Endothelial cell (in vitro differentiated cells): ENCODE measurements at regions not wholly inside any gene's neighbourhood (a gene's known extent, or its start where the extent isn't known, plus 50 kb on each side); places are given as distances from the start of the nearest gene placed in this dataset.

Experiments
- DNase-seq: peaks from one replicate; pipeline ENCODE4 v3.0.0; 2021; ENCODE audit warnings: low spot score
- H3K27ac Mint-ChIP-seq: one replicate; pipeline ENCODE4 v1.8.0; 2021; ENCODE audit warnings: mixed read lengths, inconsistent platforms; ENCODE audit not compliant: unreplicated experiment
- H3K27me3 Mint-ChIP-seq: one replicate; pipeline ENCODE4 v1.8.0; 2021; ENCODE audit warnings: mild to moderate bottlenecking, moderate library complexity, mixed read lengths, inconsistent platforms; ENCODE audit not compliant: unreplicated experiment
- H3K36me3 Mint-ChIP-seq: one replicate; pipeline ENCODE4 v1.8.0; 2021; ENCODE audit warnings: mild to moderate bottlenecking, low read depth, mixed read lengths, inconsistent platforms; ENCODE audit not compliant: unreplicated experiment
- H3K4me1 Mint-ChIP-seq: one replicate; pipeline ENCODE4 v1.8.0; 2021; ENCODE audit warnings: mild to moderate bottlenecking, mixed read lengths, inconsistent platforms; ENCODE audit not compliant: unreplicated experiment
- H3K4me3 Mint-ChIP-seq: one replicate; pipeline ENCODE4 v1.8.0; 2021; ENCODE audit warnings: mild to moderate bottlenecking, mixed read lengths, inconsistent platforms; ENCODE audit not compliant: unreplicated experiment
- H3K9me3 Mint-ChIP-seq: one replicate; pipeline ENCODE4 v1.8.0; 2021; ENCODE audit warnings: mixed read lengths, inconsistent platforms; ENCODE audit not compliant: unreplicated experiment
- CTCF ChIP-seq: fragments of 200-600 bp; sonication (generic); IDR thresholded peaks from one replicate; pipeline ENCODE4 v1.5.0; 2021; ENCODE audit warnings: antibody characterized with exemption; ENCODE audit not compliant: unreplicated experiment

GRCh38 chr1:198086051-198086745 is 70.6 kb upstream of the NEK7 start:
- Mint-ChIP-seq H3K27me3 (no peaks in the 10 kb centered on the region), H3K9me3 (no peaks in the 10 kb centered on the region), H3K4me1 (peaks cover 2% of the 10 kb centered on the region), H3K36me3 (no peaks in the 10 kb centered on the region), H3K4me3 (no peak overlapping the region), H3K27ac (no peak overlapping the region)
- no peak for DNase-seq
- no peak for TF ChIP-seq CTCF

GRCh38 chr1:198087831-198088230 is 69.0 kb upstream of the NEK7 start:
- no peak overlapping the region for H3K27ac Mint-ChIP-seq
- peaks cover 2% of the 10 kb centered on the region for H3K4me1 Mint-ChIP-seq
- H3K9me3 Mint-ChIP-seq, result no peaks in the 10 kb centered on the region
- no peak overlapping the region for H3K4me3 Mint-ChIP-seq
- H3K36me3 Mint-ChIP-seq, result no peaks in the 10 kb centered on the region
- DNase-seq, result no peak
- no peak for TF ChIP-seq CTCF
- no peaks in the 10 kb centered on the region for H3K27me3 Mint-ChIP-seq

- H3K4me3 Mint-ChIP-seq, result no peak overlapping the region
- no peaks in the 10 kb centered on the region for H3K9me3 Mint-ChIP-seq
- no peak overlapping the region for H3K27ac Mint-ChIP-seq
- H3K36me3 Mint-ChIP-seq, result no peaks in the 10 kb centered on the region
- H3K4me1 Mint-ChIP-seq, result peaks cover 2% of the 10 kb centered on the region
- peak; percentile 76 for TF ChIP-seq CTCF
- no peaks in the 10 kb centered on the region for H3K27me3 Mint-ChIP-seq
- DNase-seq, result no peak
Observed at GRCh38 chr1:198088360-198089071, 68.3 kb upstream of the NEK7 start.

DNA sequence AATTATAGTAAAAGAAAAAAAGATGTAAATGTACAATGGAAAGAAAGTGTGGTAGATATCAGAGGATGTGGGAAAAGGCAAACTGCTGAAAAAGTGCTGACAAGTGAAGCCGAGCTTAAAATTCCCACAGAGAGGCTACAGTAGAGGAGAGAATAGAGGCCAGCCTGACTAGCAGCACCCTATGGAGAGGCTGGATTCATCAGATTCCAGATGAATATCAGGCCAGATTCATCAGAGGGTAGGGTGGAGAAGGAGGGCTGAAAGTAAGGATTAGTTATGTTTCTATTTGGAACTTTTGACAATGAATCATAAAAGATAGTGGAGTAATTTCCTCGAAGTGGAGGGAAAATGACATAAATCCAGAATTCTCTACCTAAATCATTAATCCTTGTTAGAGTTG is 60.4 kb upstream of the NEK7 start:
- no peaks in the 10 kb centered on the region for H3K36me3 Mint-ChIP-seq
- DNase-seq, result no peak
- H3K27ac Mint-ChIP-seq, result no peak overlapping the region
- no peaks in the 10 kb centered on the region for H3K9me3 Mint-ChIP-seq
- H3K4me3 Mint-ChIP-seq, result no peak overlapping the region
- no peak for TF ChIP-seq CTCF
- no peaks in the 10 kb centered on the region for H3K27me3 Mint-ChIP-seq
- H3K4me1 Mint-ChIP-seq, result no peaks in the 10 kb centered on the region

DNA sequence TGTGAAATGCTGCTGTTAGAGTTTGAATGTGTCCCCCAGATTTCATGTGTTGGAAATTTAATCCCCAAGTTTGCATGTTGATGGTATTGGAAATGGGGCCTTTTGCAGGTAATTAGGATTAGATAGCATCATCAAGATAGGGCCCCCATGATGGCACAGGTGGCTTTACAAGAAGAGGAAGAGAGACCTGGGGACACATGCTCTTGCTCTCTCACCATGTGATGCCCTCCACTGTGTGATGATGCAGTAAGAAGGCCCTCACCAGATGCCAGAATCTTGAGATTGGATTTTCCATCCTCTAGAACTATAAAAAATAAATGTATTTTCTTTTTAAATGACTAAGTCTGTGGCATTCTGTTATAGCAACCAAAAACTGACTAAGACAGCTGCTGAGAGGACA is 57.0 kb upstream of the NEK7 start:
- no peaks in the 10 kb centered on the region for H3K9me3 Mint-ChIP-seq
- no peak for TF ChIP-seq CTCF
- peaks cover 2% of the 10 kb centered on the region for H3K4me1 Mint-ChIP-seq
- no peak for DNase-seq
- H3K36me3 Mint-ChIP-seq, result no peaks in the 10 kb centered on the region
- no peaks in the 10 kb centered on the region for H3K27me3 Mint-ChIP-seq
- H3K27ac Mint-ChIP-seq, result no peak overlapping the region
- no peak overlapping the region for H3K4me3 Mint-ChIP-seq
